GM19025 (cell line): ENCODE measurements at regions not wholly inside any gene's neighbourhood (a gene's known extent, or its start where the extent isn't known, plus 50 kb on each side); places are given as distances from the start of the nearest gene placed in this dataset.
"Not testable (repeated sequence)": the region's sequence is repeated elsewhere in the genome, so short reads cannot be mapped to it uniquely, and the experiment has no call there.

Experiments
- ATAC-seq: cut with Tn5 transposase; IDR thresholded peaks from one replicate; pipeline ENCODE4 v1.9.1; 2021; ENCODE audit warnings: mild to moderate bottlenecking, low read depth, moderate library complexity; ENCODE audit not compliant: unreplicated experiment

DNA sequence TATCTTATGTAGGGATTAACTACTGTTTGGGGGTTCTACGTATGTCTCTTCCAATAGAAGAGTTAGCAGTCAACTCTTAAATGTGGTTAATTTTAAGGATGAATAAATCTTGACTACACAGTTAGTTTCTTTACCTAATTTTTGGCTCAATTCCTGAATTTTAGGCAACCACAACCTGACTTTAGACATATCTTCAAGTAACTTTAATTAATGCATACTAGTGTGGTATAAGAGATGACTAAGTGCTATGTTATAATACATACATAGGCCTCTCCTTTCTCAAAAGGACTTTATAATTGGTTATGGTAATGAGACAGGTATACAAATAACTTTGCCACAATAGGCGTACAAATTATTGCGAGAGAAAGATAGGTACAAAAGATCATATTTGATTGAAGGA is 312.0 kb downstream of the IRS1 start:
- no peak for ATAC-seq

DNA sequence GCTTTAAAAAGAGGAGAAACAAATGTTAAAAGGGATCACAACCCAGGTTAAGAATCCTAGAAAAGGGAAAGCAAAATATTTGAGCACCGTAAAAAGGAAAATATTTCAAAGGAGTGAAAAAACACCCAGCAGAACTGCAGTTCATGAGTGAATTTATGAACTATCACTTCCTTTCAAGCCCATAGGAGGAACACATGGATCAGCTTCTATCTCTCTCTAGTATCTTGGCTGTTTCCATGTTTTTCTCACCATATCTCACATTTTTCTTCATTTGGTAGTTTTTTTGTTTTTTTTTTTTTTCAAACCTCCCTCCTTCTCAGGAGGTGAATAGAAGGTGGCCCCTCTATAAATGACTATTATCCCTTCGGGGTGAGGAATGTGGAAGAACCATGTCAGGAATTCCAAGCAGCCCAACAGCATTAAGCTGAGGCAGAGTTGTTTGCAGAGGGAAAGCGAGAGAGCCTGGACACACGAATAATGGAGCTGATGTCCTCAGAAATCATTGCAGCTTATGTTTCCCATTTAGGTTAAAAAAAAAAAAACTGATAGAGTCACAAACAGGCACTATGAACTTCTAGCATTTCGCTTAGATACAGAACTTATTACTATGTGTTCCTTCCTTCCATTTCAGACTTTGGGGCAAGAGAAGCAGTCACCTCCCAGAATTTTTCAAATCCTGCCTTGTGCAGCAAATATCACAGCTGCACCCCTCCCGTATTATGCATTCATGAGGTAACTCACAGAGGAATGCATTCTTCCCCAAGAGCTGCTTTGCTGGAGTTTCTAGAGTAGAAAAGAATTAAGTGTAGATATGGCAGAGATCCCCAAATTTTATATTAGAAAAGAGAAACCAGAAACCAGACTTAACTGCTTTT is 315.6 kb downstream of the IRS1 start:
- no peak for ATAC-seq

DNA sequence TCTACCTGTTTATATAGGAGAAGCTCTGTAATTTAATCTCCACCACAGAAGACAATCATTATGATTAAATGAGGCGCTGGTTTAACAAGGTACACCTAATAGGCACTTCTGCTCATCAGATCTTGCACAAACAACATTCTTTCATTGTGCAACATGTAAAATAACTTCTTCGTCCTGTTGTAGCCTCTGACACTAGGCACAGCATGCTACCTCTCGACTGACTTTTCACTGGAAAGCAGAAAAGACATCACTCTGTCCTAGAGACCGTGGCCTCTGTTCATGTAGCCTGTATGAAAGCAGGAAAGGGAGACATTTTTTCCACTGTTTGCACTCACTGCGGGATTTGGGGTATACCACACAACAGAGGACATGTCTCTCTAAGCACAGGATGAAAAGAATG is 316.5 kb downstream of the IRS1 start:
- no peak for ATAC-seq

DNA sequence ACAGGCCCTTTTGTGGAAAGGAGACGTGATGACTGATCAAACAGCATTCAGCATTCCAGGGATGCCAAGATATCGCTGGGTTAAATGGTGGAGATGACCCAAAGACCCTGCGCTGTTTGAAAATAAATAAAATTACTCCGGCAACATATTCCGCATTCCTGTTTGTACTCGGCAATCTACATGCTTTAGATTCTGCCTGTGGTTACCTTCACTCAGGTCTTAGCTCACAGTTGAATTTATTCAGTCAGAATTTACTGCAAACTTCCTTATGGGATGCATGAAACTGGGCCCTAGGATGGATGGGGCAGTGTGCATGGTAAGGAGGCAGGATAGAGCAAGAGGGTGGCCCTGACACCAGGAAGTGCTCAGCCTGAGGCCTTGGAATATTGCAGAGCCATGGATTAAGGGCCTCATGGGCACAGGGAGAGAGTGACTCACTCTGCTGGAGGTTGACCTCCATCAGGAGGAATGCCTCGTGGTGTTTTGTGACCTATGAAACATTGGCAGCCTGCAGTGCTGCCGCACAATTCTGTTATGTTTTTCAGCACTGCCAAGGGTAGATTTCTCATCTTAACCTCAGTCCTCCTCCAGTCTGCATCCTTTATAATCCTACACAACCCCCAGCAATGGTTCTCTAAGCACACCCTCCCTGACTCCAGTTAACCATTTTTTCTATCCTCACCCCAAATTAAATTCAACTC is 321.4 kb downstream of the IRS1 start:
- no peak for ATAC-seq

DNA sequence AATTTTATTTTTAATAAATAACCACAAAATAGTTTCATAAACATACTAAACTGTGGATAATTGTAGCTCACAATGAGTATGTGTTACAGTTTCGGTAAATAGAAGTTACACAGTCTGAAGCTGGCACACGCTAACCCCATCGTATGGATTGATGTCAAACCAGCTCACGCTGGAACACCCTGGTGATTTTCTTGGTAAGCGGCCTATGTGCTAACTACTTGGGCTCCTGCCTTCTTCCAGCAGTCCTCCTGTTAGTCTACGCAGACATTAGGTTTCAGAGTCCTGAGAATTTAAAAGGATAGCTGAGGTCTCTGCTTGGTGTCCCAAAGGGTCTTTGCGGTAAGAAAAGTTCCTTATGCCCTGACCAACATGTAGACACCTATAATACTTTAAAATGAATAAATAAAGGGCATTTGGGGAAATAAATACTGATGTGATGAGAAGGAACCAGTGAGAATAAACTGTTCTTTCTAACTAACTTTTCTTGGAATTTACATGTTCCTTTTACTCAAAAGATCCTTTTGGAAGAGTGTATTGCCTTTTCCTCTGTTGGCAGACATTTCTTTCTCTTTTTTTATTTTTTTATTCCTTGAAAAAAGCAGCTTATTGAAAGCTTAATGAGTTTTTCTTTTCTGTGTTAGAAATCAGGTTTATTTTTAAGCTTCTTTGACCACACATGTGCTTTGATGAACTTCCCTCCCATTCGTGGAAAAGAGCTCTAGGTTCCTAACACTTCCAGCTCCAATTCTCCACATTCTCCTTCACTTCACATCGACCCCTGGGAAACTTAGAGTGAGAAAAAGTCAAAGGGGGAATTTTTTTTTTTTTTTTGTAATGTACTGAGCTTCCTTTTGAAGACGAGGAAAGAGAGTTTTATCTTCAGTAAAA is 322.2 kb downstream of the IRS1 start:
- ATAC-seq, result no peak

DNA sequence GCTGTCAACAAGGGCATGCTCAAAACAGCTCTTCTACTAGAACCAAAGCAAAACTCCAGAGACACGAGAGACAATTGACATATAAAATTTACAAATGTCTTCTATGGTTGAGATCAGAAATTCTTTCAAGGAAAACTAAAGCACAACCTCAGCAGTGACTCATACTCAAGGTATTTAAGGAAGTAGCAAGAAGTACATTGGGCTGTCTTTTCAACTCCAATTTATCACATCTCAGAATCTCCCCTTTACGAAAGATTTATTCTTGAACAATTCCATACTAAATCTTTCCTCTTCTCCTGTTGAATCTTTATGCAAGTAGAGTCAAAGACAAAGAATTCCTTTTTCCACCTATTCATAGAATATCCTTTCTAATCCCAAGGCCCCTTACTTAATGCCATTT is 324.0 kb downstream of the IRS1 start:
- no peak for ATAC-seq

DNA sequence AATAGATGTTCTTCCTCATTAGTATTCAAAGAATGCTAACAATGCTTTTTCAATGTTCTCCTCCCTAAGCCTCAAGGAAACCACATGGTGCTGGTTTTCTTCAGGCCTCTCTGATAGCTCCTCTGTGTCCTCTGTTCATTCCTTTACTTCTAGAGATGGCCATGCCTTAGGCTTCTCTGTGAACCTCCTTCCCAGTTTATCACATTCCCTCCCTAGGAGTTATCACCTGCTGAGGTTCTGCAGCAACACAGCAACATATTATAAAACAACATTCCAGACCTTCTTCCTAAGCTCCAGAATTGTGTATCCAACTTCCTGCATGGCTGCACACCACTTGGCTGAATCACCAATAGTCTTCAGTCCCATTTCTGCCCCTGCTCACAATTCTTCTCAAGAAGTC is 325.5 kb downstream of the IRS1 start:
- no peak for ATAC-seq

DNA sequence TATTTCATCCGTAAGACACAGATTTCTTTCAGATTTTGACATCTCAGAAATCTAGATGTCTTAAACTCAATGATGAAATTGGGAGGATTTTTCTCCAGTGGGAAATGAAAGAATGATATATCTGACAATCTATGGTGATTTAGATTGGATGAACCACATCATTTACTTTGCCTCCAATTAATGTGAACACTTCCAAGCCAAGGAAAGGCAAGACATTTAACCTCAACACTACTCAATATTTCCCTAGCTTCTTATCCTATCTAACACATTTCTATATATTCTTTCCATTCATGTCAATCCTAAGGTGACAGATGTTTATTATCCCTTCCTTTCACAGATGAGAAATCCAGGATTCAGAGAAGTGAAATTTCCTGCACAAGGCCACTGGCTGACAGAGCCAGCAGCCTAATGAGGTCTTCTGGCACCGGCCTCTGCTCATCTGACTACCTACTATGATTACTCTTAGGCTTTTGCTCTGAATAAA is 327.6 kb downstream of the IRS1 start:
- ATAC-seq, result no peak

DNA sequence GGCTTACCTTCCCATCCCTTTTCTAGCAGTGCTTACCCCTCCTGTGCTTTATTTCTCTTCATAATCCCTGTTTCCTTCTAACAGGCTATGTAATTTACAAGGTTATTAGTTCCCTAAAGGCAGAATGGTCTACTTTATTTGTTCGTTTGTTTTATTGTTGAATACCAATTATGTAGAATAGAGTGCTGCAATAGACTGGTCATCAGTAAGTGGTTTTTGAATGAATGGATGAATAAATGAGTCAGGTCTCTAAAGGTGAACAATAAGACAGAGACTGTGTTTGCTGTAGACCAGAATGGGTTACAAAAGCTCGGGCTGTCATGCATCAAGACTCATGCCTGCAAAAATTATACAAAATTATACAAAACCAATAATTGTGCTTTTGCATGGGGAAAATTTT is 332.0 kb downstream of the IRS1 start:
- ATAC-seq, result no peak

DNA sequence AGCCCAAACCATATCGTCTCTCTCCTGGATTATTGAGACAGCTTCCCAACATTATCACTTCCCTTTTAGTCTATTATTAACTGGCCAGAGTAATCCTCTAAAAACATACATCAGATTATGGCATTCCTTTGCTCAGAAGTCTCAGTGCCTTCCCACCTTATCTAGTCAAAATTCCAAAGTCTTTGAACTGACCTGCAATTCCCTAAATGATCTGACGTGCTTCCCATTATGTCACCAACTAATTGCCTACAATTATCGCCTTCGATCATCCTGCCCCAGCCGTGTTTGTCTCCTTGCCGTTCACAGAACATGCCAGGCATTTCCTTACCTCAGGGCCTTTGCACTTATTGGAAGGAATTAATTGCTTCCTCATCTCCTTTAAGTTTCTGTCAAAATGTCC is 332.4 kb downstream of the IRS1 start:
- ATAC-seq, result no peak

DNA sequence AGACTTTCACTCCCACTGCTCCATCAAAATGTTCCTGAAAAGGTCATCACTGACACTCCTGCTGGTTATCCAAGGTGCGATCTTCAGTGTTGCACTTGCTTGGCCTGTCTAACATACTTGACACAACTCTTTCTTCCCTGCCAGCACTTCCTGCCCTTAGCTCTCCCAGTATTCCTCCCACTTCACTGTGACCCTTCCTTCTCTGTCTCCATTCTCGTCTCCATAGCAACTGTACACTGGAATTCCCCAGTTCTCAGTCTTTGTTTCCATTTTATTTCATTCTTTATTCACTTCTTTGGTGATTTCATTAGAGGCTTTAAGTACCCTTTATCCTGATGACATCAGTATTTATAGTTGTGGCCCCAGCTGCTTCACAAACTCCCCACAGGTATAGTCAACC is 333.0 kb downstream of the IRS1 start:
- ATAC-seq, result no peak

DNA sequence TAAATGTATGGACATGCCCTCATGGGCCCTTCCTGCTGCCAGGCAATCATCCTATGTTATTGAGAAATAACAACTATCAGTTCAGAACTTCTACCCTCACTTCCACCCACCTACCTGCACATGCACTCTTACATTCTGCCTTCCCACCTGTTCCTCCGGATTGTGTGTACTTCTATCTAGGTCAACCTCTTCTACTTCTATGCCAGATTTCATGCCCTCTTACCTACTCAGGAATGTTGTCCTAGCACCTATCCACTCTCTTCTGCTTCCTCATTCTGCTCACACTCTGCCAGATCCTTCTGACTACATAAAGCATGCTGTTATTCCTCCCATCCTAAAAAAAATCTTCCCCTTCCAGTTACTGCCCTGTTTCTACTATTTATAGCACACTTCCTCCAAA is 333.5 kb downstream of the IRS1 start:
- no peak for ATAC-seq

DNA sequence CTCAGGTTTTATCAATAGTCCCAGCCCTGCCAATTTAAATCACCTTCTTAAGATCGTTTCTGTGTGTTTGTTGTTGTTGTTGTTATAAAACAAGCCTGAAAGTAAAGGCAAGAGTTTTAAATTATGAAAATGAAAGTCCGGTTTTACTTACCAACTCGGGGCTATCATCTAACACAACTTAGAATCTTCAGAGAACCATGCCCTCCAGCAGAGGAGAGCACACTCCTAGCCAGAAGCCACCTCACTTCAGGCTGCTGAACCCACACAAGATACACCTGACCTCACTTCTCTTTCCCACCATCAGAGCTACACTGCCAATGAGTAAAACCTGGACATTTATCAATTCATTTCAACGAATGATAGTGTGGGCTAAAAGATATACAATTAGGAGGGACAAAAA is 335.2 kb downstream of the IRS1 start:
- no peak for ATAC-seq

DNA sequence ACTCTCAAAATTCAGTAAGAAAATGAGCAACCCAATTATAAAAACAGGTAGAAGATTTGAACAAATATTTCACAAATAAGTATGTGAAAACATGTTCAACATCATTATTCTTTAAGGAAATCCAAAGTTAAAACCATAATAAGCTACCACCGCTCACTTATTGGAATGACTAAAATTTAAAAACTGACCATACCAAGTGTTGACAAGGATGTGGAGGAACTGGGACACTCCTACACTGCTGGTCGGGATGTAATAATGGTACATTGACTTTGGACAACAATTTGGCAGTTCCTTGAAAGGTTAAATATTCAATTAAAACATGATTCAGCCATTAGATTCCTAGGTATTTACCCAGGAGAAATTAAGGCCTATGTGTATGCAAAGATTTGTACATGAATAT is 336.5 kb downstream of the IRS1 start:
- ATAC-seq, result no peak

DNA sequence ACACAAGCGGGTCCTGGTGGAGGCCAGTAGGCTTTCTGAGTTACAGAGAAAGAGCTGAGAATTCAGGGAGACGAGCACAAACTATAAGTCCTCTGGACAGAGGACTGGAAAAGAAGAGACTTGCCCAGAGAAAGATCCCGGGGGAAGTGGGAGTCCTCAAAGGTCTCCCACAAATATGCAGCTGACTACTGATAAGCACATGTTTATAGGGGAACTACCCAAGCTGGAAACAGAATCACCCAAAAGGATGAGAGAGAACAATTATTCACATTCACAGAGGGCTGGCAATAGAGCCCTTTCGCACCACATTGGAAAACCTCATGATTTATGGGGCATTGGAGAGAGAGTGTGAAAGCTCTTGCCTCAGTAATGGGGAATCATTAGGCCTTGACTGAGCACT is 337.6 kb downstream of the IRS1 start:
- no peak for ATAC-seq

DNA sequence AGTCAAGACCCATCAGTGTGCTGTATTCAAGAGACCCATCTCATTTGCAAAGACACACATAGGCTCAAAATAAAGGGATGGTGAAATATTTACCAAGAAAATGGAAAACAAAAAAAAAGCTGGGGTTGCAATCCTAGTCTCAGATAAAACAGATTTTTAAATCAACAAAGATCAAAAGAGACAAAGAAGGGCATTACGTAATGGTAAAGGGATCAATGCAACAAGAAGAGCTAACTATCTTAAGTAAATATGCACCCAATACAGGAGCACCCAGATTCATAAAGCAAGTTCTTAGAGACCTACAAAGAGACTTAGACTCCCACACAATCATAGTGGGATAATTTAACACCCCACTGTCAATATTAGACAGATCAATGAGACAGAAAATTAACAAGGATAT is 343.5 kb downstream of the IRS1 start:
- ATAC-seq, result not testable (repeated sequence)

DNA sequence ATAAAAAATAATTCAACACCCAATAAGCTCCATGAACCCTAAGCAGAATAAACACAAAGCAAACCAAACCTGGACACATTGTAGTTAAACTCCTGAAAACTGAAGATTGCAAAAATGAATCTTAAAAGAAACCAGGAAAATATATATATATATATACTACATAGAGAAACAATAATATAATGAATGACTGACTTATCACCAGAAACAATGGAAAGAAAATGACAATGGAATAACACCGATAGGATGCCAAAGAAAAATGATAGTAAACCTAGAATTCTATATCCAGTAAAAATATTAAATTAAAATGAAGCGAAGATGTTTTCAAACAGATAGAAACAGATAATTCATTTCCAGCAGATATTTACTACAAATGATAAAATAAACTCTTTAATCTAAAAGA is 346.9 kb downstream of the IRS1 start:
- ATAC-seq, result no peak

DNA sequence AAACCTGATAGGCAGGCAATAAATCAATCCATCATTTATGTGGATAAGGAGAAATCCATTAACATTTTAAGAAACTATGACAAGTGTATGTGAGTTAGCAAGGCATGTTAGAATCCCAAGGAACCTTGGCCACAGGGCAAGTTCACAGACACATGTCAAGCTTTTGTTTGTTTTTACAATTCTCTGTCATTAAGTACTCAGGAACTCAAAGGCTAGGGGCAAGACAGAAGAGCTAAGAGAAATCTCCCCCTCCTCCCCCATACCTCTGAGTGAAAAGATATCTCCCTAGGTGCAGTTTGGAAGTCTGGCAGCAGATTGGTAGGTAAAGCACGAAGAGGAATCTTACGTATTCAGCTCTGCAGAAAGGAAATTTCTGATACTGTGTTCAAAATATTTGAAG is 348.1 kb downstream of the IRS1 start:
- no peak for ATAC-seq

DNA sequence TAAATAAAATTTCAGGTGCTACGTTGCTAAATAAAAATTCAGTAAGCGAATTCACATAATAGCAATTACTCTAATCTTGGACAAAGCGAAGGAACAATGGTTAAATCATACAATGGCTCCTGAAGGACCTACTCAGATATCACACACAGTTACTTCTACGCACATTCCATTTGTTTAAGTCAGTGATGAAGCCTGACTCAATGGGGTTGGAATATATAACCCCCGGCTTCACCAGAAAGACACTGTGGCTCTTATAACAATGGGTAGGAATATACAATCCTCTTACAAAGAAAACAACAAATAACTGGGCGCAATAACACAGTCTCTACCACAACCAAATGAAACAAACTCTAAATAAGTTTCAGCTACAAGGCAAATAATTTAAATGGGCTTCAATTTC is 349.5 kb downstream of the IRS1 start:
- ATAC-seq, result no peak

DNA sequence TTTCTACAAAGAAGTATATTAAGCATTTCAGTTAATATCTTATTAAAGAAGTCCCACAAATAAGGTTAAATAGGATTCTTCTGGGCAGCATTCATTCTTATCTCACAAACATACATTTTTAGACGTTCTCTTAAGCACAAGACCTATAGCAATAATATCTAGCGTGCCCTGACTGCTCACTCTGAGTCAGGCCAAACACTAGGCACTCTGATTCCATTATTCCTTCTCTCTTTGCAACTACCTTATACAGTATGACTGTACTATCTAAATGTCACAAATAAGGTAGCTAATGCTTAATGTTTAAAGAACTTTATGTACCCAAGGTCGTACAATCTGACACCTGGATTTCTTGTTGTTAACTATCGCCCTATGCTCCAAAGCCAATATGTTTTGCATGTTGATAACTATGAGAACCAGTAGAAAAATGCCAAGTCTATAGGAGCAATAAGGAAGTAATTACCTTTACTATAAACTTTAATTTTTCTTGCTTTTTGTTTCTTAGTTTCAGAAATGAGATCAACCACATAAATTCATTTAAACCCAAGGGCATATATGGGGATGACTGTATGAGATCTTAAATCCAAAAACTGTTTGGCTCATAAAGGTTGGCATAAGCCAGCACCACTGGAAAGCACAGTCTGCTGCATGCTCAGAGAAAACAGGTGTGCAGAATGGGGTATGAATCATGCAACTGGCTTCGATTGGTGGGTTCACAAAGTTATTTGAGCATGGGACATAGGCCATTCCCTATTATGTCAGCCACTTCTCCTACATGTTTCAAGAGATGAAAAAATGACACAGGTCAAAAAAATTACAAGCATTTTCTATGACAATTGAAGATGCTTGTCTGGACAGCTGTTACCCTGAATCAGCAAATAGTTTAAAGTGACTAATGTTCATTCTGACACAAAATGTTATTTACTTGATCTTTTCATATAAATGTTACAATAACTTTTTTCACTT is 352.0 kb downstream of the IRS1 start:
- no peak for ATAC-seq
